Activated CD8-positive, alpha-beta T cell treated with anti-CD3 and anti-CD28 coated beads for 36 hours (primary cell): ENCODE measurements at regions not wholly inside any gene's neighbourhood (a gene's known extent, or its start where the extent isn't known, plus 50 kb on each side); places are given as distances from the start of the nearest gene placed in this dataset.

Experiments
- ATAC-seq: fragments of 200-7000 bp; cut with Tn5 transposase; one replicate; pipeline ENCODE4 v1.10.0; 2021; ENCODE audit warnings: mild to moderate bottlenecking, moderate library complexity
- CTCF ChIA-PET: fragments of 350-600 bp; sonication (Branson Sonifier 250); formaldehyde crosslinking; loops from one replicate; lab custom pipeline; 2021; ENCODE audit warnings: antibody characterized with exemption; lab: Charles Lee
- POLR2A ChIA-PET: fragments of 350-600 bp; sonication (Branson Sonifier 250); formaldehyde crosslinking; loops from one replicate; lab custom pipeline; 2021; ENCODE audit warnings: antibody characterized with exemption; lab: Charles Lee
- DNase-seq: peaks from one replicate; pipeline ENCODE4 v3.0.0-alpha.2; 2020
- H3K27ac Mint-ChIP-seq: one replicate; pipeline ENCODE4 v1.8.0; 2021; ENCODE audit warnings: mild to moderate bottlenecking, mixed read lengths
- H3K27me3 Mint-ChIP-seq: one replicate; pipeline ENCODE4 v1.8.0; 2021; ENCODE audit warnings: mixed read lengths
- H3K36me3 Mint-ChIP-seq: one replicate; pipeline ENCODE4 v1.8.0; 2021; ENCODE audit warnings: low read depth, mixed read lengths
- H3K4me1 Mint-ChIP-seq: one replicate; pipeline ENCODE4 v1.8.0; 2021; ENCODE audit warnings: low read depth, mixed read lengths
- H3K4me3 Mint-ChIP-seq: one replicate; pipeline ENCODE4 v1.8.0; 2021; ENCODE audit warnings: mild to moderate bottlenecking, moderate library complexity, mixed read lengths
- H3K9me3 Mint-ChIP-seq: one replicate; pipeline ENCODE4 v1.8.0; 2021; ENCODE audit warnings: mixed read lengths
- intact Hi-C: fragments of 100-400 bp; cut with micrococcal nuclease; formaldehyde crosslinking; loops from one replicate; pipeline ENCODE4 v1.10.0; 2022
- TF ChIP-seq, protein P1 (sequence below): fragments of 200-600 bp; IDR thresholded peaks from one replicate; pipeline ENCODE4 v1.8.0; 2022; ENCODE audit warnings: antibody characterized with exemption, mild to moderate bottlenecking

DNA sequence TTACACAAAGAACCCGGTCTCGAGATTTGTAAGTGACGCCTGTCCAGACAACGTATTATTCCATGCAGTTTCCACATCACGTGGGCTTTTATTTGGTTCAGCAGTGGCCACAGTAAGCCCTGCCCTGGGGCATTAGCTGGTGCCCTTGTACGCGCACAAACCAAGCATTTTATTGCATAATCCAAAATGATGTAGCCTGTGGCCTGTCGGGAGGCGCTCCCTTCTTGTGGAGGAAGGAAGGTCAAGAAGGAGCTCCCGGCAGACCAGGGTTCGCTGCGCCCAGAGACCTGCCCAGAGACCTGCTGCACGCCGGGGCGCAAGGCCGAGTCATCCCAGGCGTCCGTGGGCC, 179.6 kb upstream of the ALKAL2 start:
- H3K36me3 Mint-ChIP-seq = no peaks in the 10 kb centered on the region
- H3K27ac Mint-ChIP-seq = no peak overlapping the region
- DNase-seq (no peak), ATAC-seq (no peak)
- ChIA-PET POLR2A (no interaction called here), CTCF (no interaction called here)
- intact Hi-C loops = no loop called here
- H3K27me3 Mint-ChIP-seq = peaks cover 26% of the 10 kb centered on the region
- no peak overlapping the region for H3K4me3 Mint-ChIP-seq
- peaks cover 1% of the 10 kb centered on the region for H3K9me3 Mint-ChIP-seq
- TF ChIP-seq, protein P1, sequence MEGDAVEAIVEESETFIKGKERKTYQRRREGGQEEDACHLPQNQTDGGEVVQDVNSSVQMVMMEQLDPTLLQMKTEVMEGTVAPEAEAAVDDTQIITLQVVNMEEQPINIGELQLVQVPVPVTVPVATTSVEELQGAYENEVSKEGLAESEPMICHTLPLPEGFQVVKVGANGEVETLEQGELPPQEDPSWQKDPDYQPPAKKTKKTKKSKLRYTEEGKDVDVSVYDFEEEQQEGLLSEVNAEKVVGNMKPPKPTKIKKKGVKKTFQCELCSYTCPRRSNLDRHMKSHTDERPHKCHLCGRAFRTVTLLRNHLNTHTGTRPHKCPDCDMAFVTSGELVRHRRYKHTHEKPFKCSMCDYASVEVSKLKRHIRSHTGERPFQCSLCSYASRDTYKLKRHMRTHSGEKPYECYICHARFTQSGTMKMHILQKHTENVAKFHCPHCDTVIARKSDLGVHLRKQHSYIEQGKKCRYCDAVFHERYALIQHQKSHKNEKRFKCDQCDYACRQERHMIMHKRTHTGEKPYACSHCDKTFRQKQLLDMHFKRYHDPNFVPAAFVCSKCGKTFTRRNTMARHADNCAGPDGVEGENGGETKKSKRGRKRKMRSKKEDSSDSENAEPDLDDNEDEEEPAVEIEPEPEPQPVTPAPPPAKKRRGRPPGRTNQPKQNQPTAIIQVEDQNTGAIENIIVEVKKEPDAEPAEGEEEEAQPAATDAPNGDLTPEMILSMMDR = no peak
- H3K4me1 Mint-ChIP-seq = peaks cover 6% of the 10 kb centered on the region

DNA sequence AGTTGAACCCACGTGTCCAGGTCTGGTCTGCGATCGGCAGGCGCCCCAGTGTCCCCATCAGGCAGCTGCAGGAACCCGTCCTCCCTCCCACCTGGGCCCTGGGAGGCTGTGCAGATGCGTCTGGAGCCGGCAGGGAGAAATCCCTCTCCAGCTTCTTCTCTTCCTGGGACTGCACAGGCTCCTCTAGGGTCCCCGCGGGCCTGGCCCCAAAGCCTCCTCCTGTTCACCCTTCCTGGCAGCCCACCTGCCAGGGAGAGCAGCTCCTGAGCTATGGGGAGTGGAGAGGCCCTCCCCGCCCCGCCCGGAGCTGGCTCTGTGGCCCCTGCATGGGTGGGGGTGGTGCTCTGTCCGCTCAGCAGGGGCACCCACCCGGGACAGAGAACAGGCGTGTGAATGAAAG, 179.2 kb upstream of the ALKAL2 start:
- Mint-ChIP-seq H3K4me1 (peaks cover 6% of the 10 kb centered on the region), H3K9me3 (no peaks in the 10 kb centered on the region), H3K27me3 (peaks cover 28% of the 10 kb centered on the region), H3K27ac (no peak overlapping the region), H3K36me3 (no peaks in the 10 kb centered on the region), H3K4me3 (no peak overlapping the region)
- ATAC-seq = no peak
- CTCF ChIA-PET = no interaction called here
- intact Hi-C loops = no loop called here
- no peak for DNase-seq
- TF ChIP-seq, protein P1 = no peak
- POLR2A ChIA-PET = interaction anchor here (0.6 kb wide), 1 partner anchor 233 kb away, joined by 3 read pairs; no protein-coding TSS in a partner anchor

DNA sequence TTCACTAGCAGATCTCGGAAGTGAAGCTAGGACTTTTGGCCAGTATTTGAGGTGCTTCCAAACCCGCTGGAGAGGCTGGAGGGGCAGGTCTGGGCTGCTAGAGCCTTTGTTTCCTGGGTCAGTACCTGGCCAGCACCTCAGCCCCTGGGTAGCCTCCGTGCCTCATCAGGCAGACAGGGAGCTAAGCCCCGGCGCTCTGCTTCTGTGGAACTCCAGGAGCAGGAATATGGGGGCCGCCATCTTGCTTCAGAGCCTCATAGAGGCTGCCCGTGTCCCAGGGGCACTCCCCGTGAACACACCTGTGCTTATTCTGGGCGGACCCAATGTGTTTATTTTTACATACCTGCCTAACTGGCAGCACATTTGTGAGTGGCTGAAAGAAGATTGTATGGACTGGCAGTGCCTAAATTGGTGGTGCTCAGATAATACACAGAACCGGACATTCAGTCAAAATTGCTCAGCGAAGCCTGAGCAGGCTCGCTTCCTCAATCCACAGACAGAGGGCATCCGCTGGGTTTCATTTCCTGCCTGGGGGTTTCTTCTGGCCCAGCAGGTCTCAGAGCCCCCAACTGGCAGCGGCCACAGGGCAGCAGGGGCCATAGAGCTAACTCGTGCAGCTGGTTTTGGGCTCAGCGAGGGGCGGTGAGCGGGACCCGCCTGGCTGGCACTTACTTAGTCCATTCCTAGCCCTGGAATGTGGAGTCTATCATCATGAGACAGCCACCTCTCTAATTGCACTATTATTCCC, 176.8 kb upstream of the ALKAL2 start:
- TF ChIP-seq, protein P1 = no peak
- POLR2A ChIA-PET = no interaction called here
- Mint-ChIP-seq H3K4me3 (no peak overlapping the region), H3K36me3 (no peaks in the 10 kb centered on the region), H3K9me3 (no peaks in the 10 kb centered on the region), H3K27ac (no peak overlapping the region), H3K27me3 (peaks cover 42% of the 10 kb centered on the region), H3K4me1 (peaks cover 26% of the 10 kb centered on the region)
- CTCF ChIA-PET = interaction anchor here (1.4 kb wide), 1 partner anchor 41 kb away, joined by 3 read pairs; no protein-coding TSS in a partner anchor
- intact Hi-C loops = no loop called here
- ATAC-seq = no peak
- DNase-seq = no peak

DNA sequence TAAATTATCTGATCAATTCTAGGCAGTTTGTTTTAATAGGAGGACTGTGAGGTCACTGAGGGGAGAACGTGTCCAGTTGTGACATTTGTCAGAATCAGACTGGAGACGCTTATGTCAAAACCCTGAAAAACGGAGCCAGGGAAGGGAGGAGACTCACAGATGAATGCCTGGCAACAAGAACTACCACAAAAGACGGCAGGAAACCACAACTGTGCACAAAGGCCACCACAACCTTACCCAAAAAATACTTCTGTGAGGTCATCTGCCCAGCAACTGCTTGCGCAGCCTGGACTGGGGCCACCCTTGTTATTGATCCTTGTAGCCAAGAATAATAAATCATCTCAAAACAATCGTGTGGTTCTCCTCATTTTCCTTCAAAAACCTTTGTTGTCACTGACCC, 173.0 kb upstream of the ALKAL2 start:
- peaks cover 33% of the 10 kb centered on the region for H3K27me3 Mint-ChIP-seq
- DNase-seq = peak; percentile 71
- TF ChIP-seq, protein P1 = no peak
- no peak overlapping the region for H3K4me3 Mint-ChIP-seq
- no peaks in the 10 kb centered on the region for H3K9me3 Mint-ChIP-seq
- ChIA-PET CTCF (no interaction called here), POLR2A (no interaction called here)
- peak; percentile 82 for ATAC-seq
- H3K27ac Mint-ChIP-seq = peak overlapping the region; percentile 49
- no peaks in the 10 kb centered on the region for H3K36me3 Mint-ChIP-seq
- peaks cover 42% of the 10 kb centered on the region for H3K4me1 Mint-ChIP-seq
- intact Hi-C loops = no loop called here

DNA sequence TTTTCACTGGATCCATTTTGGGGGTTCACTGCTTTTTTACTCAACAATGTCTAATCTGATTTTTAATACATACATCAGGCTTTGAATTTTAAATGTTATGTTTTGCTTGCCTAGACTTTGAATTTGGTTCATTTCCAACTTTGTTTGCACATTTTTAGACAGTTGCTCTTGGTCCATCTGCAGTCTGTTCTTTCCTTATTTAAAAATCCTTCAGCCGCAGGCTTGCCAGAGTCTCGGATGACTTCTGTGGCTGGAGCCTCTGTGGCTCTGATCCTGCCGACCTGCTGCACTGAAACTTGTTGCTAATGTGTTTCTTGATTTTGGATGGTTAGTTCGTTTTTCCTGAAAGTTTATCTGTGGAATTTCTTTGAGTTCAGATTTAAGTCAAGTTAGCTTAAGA, 172.0 kb upstream of the ALKAL2 start:
- ChIA-PET POLR2A (interaction anchor here (0.5 kb wide), 1 partner anchor 199 kb away, joined by 3 read pairs; no protein-coding TSS in a partner anchor), CTCF (no interaction called here)
- TF ChIP-seq, protein P1 = no peak
- no peak for DNase-seq
- Mint-ChIP-seq H3K27ac (no peak overlapping the region), H3K9me3 (no peaks in the 10 kb centered on the region), H3K4me1 (peaks cover 49% of the 10 kb centered on the region), H3K4me3 (no peak overlapping the region), H3K36me3 (no peaks in the 10 kb centered on the region), H3K27me3 (peaks cover 31% of the 10 kb centered on the region)
- no peak for ATAC-seq
- intact Hi-C loops = no loop called here
